ENCODE measurements at regions not wholly inside any gene's neighbourhood (a gene's known extent, or its start where the extent isn't known, plus 50 kb on each side); places are given as distances from the start of the nearest gene placed in this dataset.

DNA sequence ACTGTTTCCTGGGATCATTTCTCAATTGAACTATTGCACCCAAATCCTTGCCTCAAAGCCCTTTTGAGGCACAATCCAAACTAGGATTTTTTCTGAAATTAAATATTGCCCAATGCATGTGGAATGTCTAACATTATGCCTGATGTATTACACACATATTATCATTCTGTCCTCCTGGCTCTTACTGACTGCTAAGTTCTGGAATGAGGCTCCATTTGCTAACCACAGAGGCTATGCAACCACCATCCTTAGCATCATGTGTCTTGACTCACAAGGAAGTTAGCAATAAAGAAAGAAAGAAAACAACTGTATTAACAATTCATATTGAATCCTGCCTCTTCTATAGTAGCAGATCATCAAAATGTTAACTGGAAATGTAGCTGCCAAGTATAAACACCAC, 1142.7 kb downstream of the CNTNAP5 start:
- no peak for DNase-seq (ENCODE audit: extremely low spot score, unreplicated experiment)
- TF ChIP-seq, protein P1, sequence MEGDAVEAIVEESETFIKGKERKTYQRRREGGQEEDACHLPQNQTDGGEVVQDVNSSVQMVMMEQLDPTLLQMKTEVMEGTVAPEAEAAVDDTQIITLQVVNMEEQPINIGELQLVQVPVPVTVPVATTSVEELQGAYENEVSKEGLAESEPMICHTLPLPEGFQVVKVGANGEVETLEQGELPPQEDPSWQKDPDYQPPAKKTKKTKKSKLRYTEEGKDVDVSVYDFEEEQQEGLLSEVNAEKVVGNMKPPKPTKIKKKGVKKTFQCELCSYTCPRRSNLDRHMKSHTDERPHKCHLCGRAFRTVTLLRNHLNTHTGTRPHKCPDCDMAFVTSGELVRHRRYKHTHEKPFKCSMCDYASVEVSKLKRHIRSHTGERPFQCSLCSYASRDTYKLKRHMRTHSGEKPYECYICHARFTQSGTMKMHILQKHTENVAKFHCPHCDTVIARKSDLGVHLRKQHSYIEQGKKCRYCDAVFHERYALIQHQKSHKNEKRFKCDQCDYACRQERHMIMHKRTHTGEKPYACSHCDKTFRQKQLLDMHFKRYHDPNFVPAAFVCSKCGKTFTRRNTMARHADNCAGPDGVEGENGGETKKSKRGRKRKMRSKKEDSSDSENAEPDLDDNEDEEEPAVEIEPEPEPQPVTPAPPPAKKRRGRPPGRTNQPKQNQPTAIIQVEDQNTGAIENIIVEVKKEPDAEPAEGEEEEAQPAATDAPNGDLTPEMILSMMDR (IDR thresholded peaks at IDR 0.05), result no peak
- no peak overlapping the region for H3K4me3 Mint-ChIP-seq (ENCODE audit: unreplicated experiment)
- H3K36me3 Mint-ChIP-seq (ENCODE audit: unreplicated experiment), result no peaks in the 10 kb centered on the region
- H3K27ac Mint-ChIP-seq (ENCODE audit: unreplicated experiment), result no peak overlapping the region
- no peaks in the 10 kb centered on the region for H3K27me3 Mint-ChIP-seq (ENCODE audit: unreplicated experiment)
- peaks cover 7% of the 10 kb centered on the region for H3K9me3 Mint-ChIP-seq (ENCODE audit: unreplicated experiment)
- H3K4me1 Mint-ChIP-seq (ENCODE audit: unreplicated experiment), result no peaks in the 10 kb centered on the region

DNA sequence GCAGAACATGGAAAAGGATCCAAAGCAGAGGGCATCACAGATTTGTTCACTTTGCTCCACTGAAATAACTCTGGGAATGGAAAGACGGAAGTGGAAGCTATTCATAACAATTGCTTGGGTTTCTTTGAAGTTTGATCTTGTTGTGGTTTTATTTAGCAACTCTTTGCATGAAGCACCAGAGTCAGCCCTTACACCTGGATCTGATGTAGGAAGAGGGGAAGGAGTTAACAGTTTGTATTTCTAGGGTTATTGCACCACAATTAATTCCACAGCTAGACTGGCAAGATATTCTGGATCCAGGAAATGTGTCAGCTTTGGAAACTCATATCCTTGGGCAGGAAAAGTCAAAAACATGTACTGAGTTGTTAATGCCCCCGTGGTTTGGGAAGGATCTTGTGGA, 1143.4 kb downstream of the CNTNAP5 start:
- no peak overlapping the region for H3K27ac Mint-ChIP-seq (ENCODE audit: unreplicated experiment)
- no peaks in the 10 kb centered on the region for H3K36me3 Mint-ChIP-seq (ENCODE audit: unreplicated experiment)
- TF ChIP-seq, protein P1 (IDR thresholded peaks at IDR 0.05), result no peak
- peaks cover 7% of the 10 kb centered on the region for H3K9me3 Mint-ChIP-seq (ENCODE audit: unreplicated experiment)
- no peaks in the 10 kb centered on the region for H3K4me1 Mint-ChIP-seq (ENCODE audit: unreplicated experiment)
- H3K27me3 Mint-ChIP-seq (ENCODE audit: unreplicated experiment), result no peaks in the 10 kb centered on the region
- DNase-seq (ENCODE audit: extremely low spot score, unreplicated experiment), result no peak
- no peak overlapping the region for H3K4me3 Mint-ChIP-seq (ENCODE audit: unreplicated experiment)

- Mint-ChIP-seq H3K27ac (ENCODE audit: unreplicated experiment) (no peak overlapping the region), H3K9me3 (ENCODE audit: unreplicated experiment) (peaks cover 7% of the 10 kb centered on the region), H3K27me3 (ENCODE audit: unreplicated experiment) (no peaks in the 10 kb centered on the region), H3K36me3 (ENCODE audit: unreplicated experiment) (no peaks in the 10 kb centered on the region), H3K4me3 (ENCODE audit: unreplicated experiment) (no peak overlapping the region), H3K4me1 (ENCODE audit: unreplicated experiment) (no peaks in the 10 kb centered on the region)
- DNase-seq (ENCODE audit: extremely low spot score, unreplicated experiment), result no peak
- TF ChIP-seq, protein P1 (IDR thresholded peaks at IDR 0.05), result no peak
These were observed 1144.1 kb downstream of the CNTNAP5 start for GRCh38 chr2:125169022-125169763.

DNA sequence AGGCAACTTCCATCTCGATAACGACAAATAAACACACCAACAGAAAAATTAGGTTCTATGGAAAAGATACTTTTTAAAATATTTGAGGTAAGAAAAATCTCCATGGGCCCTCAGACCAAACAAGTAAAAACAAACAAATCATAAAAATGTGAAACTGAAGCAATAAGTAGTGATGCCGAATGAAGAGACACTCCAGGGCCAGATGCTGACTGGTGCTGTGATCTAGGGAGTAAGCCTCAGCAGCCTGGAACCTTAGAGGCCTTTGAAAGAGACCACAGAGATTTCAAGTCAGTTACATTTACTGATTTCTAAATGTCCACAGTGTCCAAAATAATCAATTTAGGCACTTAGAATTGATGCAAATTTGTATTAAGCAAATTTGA, 1144.7 kb downstream of the CNTNAP5 start:
- H3K36me3 Mint-ChIP-seq (ENCODE audit: unreplicated experiment), result no peaks in the 10 kb centered on the region
- DNase-seq (ENCODE audit: extremely low spot score, unreplicated experiment), result no peak
- H3K4me3 Mint-ChIP-seq (ENCODE audit: unreplicated experiment), result no peak overlapping the region
- H3K9me3 Mint-ChIP-seq (ENCODE audit: unreplicated experiment), result peaks cover 7% of the 10 kb centered on the region
- H3K27ac Mint-ChIP-seq (ENCODE audit: unreplicated experiment), result no peak overlapping the region
- TF ChIP-seq, protein P1 (IDR thresholded peaks at IDR 0.05), result no peak
- H3K4me1 Mint-ChIP-seq (ENCODE audit: unreplicated experiment), result no peaks in the 10 kb centered on the region
- H3K27me3 Mint-ChIP-seq (ENCODE audit: unreplicated experiment), result no peaks in the 10 kb centered on the region

DNA sequence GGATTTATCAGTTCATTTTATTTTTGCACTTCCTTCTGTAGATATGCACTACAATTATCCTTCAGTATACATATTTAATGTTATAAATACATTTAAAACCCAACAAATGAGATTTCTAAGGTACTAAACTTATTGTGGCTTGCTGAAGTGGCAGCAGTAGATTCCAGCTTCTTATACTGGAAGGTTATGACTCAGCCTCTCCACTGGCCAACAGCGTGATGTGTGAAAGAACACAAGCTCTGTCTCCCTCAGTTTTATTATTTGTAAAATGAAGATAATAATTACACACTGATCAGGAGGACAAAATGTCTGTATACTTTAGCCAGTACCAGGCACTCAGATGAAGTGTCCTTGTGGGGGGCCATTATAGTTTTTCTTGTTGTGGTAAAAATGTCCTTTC, 1147.1 kb downstream of the CNTNAP5 start:
- no peak overlapping the region for H3K27ac Mint-ChIP-seq (ENCODE audit: unreplicated experiment)
- TF ChIP-seq, protein P1 (IDR thresholded peaks at IDR 0.05), result no peak
- no peaks in the 10 kb centered on the region for H3K36me3 Mint-ChIP-seq (ENCODE audit: unreplicated experiment)
- peaks cover 8% of the 10 kb centered on the region for H3K9me3 Mint-ChIP-seq (ENCODE audit: unreplicated experiment)
- DNase-seq (ENCODE audit: extremely low spot score, unreplicated experiment), result no peak
- H3K4me1 Mint-ChIP-seq (ENCODE audit: unreplicated experiment), result no peaks in the 10 kb centered on the region
- H3K27me3 Mint-ChIP-seq (ENCODE audit: unreplicated experiment), result no peaks in the 10 kb centered on the region
- no peak overlapping the region for H3K4me3 Mint-ChIP-seq (ENCODE audit: unreplicated experiment)

All from osteocyte (in vitro differentiated cells).